ENCODE measurements at regions not wholly inside any gene's neighbourhood (a gene's known extent, or its start where the extent isn't known, plus 50 kb on each side); places are given as distances from the start of the nearest gene placed in this dataset.
A peak's percentile ranks its signal among the peaks of the same experiment; 100 is the strongest.

- Histone ChIP-seq H3K4me2 (ENCODE audit: unreplicated experiment) (peak overlapping the region; percentile 40), H3K4me1 (ENCODE audit: insufficient read depth) (peaks cover 15% of the 10 kb centered on the region), H3K4me3 (no peak overlapping the region), H4K20me1 (ENCODE audit: insufficient read depth) (no peaks in the 10 kb centered on the region), H3K9ac (no peak overlapping the region), H3K79me2 (ENCODE audit: insufficient read depth) (no peaks in the 10 kb centered on the region), H3K27ac (peak overlapping the region; percentile 36), H3K36me3 (ENCODE audit: low read depth) (no peaks in the 10 kb centered on the region), H3K9me2 (ENCODE audit: insufficient read depth) (no peaks in the 10 kb centered on the region), H3F3A (ENCODE audit: insufficient read depth) (peaks cover 14% of the 10 kb centered on the region), H2AFZ (0 out of 2 replicates have a peak overlapping the region, but pooled peaks have one; percentile 15), H3K9me3 (ENCODE audit: low read depth) (no peaks in the 10 kb centered on the region), H3K27me3 (replicated peaks; ENCODE audit: insufficient read depth) (no peaks in the 10 kb centered on the region)
- TF ChIP-seq EZH2phosphoT487 (IDR thresholded peaks at IDR 0.05; ENCODE audit: insufficient read depth, low read depth) (no peak), EZH2 (IDR thresholded peaks at IDR 0.05; ENCODE audit: insufficient read depth, poor library complexity, severe bottlenecking) (no peak)
- in situ Hi-C loops (cut with MboI), result no loop called here
- peak; percentile 68 for DNase-seq
- 33 to 36% methylated on average over 6 of the region's 6 CpGs for WGBS, 2 experiments (ENCODE audit: low coverage in 1 of 2, low lambda C conversion rate in 2 of 2, missing lambda C conversion rate in 2 of 2)
Observed at GRCh38 chr13:109874484-109875454, 88.4 kb upstream of the IRS2 start.

GRCh38 chr13:109873351-109874123, 87.2 kb upstream of the IRS2 start:
- Histone ChIP-seq H3K4me3 (no peak overlapping the region), H3K4me1 (ENCODE audit: insufficient read depth) (peaks cover 15% of the 10 kb centered on the region), H3K9me3 (ENCODE audit: low read depth) (no peaks in the 10 kb centered on the region), H3K4me2 (ENCODE audit: unreplicated experiment) (no peak overlapping the region), H3K36me3 (ENCODE audit: low read depth) (no peaks in the 10 kb centered on the region), H4K20me1 (ENCODE audit: insufficient read depth) (no peaks in the 10 kb centered on the region), H3K9ac (no peak overlapping the region), H2AFZ (no peak overlapping the region), H3F3A (ENCODE audit: insufficient read depth) (peaks cover 14% of the 10 kb centered on the region), H3K9me2 (ENCODE audit: insufficient read depth) (no peaks in the 10 kb centered on the region), H3K79me2 (ENCODE audit: insufficient read depth) (no peaks in the 10 kb centered on the region), H3K27ac (no peak overlapping the region), H3K27me3 (replicated peaks; ENCODE audit: insufficient read depth) (no peaks in the 10 kb centered on the region)
- in situ Hi-C loops (cut with MboI), result no loop called here
- TF ChIP-seq EZH2 (IDR thresholded peaks at IDR 0.05; ENCODE audit: insufficient read depth, poor library complexity, severe bottlenecking) (no peak), EZH2phosphoT487 (IDR thresholded peaks at IDR 0.05; ENCODE audit: insufficient read depth, low read depth) (no peak)
- no peak for DNase-seq
- whole genome bisulfite sequencing, 2 experiments (ENCODE audit: low coverage in 1 of 2, low lambda C conversion rate in 2 of 2, missing lambda C conversion rate in 2 of 2), result 81 to 83% methylated on average over 17 of the region's 17 CpGs

GRCh38 chr13:109872864-109873263, 86.5 kb upstream of the IRS2 start:
- Histone ChIP-seq H3K27ac (no peak overlapping the region), H2AFZ (no peak overlapping the region), H3K9ac (no peak overlapping the region), H3K4me1 (ENCODE audit: insufficient read depth) (peaks cover 15% of the 10 kb centered on the region), H3K9me3 (ENCODE audit: low read depth) (no peaks in the 10 kb centered on the region), H3K4me3 (no peak overlapping the region), H3F3A (ENCODE audit: insufficient read depth) (peaks cover 14% of the 10 kb centered on the region), H3K36me3 (ENCODE audit: low read depth) (no peaks in the 10 kb centered on the region), H3K4me2 (ENCODE audit: unreplicated experiment) (no peak overlapping the region), H3K9me2 (ENCODE audit: insufficient read depth) (no peaks in the 10 kb centered on the region), H3K79me2 (ENCODE audit: insufficient read depth) (no peaks in the 10 kb centered on the region), H3K27me3 (replicated peaks; ENCODE audit: insufficient read depth) (no peaks in the 10 kb centered on the region), H4K20me1 (ENCODE audit: insufficient read depth) (no peaks in the 10 kb centered on the region)
- 88% methylated on average over 1 of the region's 1 CpG for WGBS, 2 experiments (ENCODE audit: low coverage in 1 of 2, low lambda C conversion rate in 2 of 2, missing lambda C conversion rate in 2 of 2)
- TF ChIP-seq EZH2 (IDR thresholded peaks at IDR 0.05; ENCODE audit: insufficient read depth, poor library complexity, severe bottlenecking) (no peak), EZH2phosphoT487 (IDR thresholded peaks at IDR 0.05; ENCODE audit: insufficient read depth, low read depth) (no peak)
- no peak for DNase-seq
- in situ Hi-C loops (cut with MboI), result no loop called here

GRCh38 chr13:109870696-109871370, 84.5 kb upstream of the IRS2 start:
- Histone ChIP-seq H4K20me1 (ENCODE audit: insufficient read depth) (no peaks in the 10 kb centered on the region), H3K27ac (no peak overlapping the region), H2AFZ (no peak overlapping the region), H3K9ac (no peak overlapping the region), H3F3A (ENCODE audit: insufficient read depth) (peaks cover 14% of the 10 kb centered on the region), H3K4me1 (ENCODE audit: insufficient read depth) (peaks cover 15% of the 10 kb centered on the region), H3K36me3 (ENCODE audit: low read depth) (no peaks in the 10 kb centered on the region), H3K79me2 (ENCODE audit: insufficient read depth) (no peaks in the 10 kb centered on the region), H3K4me3 (no peak overlapping the region), H3K9me2 (ENCODE audit: insufficient read depth) (no peaks in the 10 kb centered on the region), H3K9me3 (ENCODE audit: low read depth) (no peaks in the 10 kb centered on the region), H3K27me3 (replicated peaks; ENCODE audit: insufficient read depth) (no peaks in the 10 kb centered on the region), H3K4me2 (ENCODE audit: unreplicated experiment) (no peak overlapping the region)
- WGBS, 2 experiments (ENCODE audit: low coverage in 1 of 2, low lambda C conversion rate in 2 of 2, missing lambda C conversion rate in 2 of 2), result 85 to 90% methylated on average over 9 of the region's 9 CpGs
- TF ChIP-seq EZH2 (IDR thresholded peaks at IDR 0.05; ENCODE audit: insufficient read depth, poor library complexity, severe bottlenecking) (no peak), EZH2phosphoT487 (IDR thresholded peaks at IDR 0.05; ENCODE audit: insufficient read depth, low read depth) (no peak)
- in situ Hi-C loops (cut with MboI), result no loop called here
- DNase-seq, result peak; percentile 28

Data from GM23248 (cell line).